NCI-H774 (cell line): ENCODE measurements at regions not wholly inside any gene's neighbourhood (a gene's known extent, or its start where the extent isn't known, plus 50 kb on each side); places are given as distances from the start of the nearest gene placed in this dataset.
"Not testable (repeated sequence)": the region's sequence is repeated elsewhere in the genome, so short reads cannot be mapped to it uniquely, and the experiment has no call there.

Source experiments
- DNase-seq: peaks from one replicate; lab custom pipeline; 2025; lab: John Stamatoyannopoulos, UW

DNA sequence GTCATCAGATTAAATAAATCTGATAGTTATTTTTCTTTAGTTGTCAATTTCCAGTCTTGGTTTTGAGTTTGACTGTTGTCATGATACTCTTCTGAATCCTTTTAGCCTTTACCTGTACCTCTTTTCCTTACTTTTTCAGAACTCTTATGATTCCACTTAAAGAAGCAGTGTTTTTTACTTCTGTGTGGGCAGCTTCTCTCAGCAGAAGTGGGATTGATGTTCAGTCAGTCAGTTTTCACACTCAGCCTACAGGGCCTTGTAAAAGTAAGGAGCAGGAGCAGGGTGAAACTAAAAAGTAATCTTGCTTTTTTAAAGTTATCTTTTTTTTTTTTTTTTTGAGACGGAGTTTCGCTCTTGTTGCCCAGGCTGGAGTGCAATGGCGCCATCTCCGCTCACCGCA, 75.1 kb downstream of the HAUS1 start:
- no peak for DNase-seq

DNA sequence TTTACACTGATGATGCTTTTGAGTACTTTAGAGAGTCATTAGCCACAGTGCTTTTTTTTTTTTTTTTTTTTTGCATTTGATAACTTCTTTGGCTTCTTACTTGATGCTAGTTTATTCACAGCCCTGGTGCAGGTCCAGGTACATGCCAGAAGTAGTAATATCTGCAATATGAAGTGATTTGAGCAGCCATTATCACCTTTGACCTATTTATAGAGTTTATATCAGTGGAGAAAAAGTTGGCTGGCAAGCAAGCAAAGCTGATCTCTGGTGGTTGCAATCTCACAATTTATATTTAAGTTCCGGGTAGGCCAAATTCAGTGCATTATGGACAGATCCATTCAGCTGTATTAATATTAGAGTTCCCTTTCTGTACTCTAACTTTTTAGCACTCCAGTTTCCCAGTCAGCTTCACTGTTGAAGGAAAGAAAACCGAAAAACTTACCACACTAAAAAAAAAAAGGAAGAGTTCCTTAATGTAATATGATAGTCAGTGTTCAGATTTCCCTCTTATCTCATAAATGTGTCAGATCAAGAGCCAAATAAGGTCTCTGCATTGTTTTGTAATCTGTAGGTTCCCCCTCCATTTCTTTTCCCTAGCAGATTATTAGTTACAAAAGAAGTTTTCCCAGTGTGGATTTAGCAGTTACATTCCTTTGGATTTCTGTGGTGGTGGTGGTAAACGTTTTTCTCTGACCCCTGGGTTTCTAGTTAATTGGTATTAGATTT, 78.6 kb downstream of the HAUS1 start:
- no peak for DNase-seq

DNA sequence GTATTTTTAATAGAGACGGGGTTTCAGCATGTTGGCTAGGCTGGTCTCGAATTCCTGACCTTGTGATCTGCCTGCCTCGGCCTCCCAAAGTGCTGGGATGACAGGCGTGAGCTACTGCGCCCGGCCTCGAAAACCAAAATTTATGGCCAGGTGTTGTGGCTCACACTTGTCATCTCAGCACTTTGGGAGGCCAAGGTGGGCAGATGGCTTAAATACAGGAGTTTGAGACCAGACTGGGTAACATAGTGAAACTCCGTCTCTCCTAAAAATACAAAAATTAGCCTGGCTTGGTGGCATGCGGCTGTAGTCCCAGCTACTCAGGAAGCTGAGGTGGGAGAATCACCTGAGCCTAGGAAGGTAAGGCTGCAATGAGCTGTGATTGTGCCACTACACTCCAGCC, 80.1 kb downstream of the HAUS1 start:
- DNase-seq = not testable (repeated sequence)

DNA sequence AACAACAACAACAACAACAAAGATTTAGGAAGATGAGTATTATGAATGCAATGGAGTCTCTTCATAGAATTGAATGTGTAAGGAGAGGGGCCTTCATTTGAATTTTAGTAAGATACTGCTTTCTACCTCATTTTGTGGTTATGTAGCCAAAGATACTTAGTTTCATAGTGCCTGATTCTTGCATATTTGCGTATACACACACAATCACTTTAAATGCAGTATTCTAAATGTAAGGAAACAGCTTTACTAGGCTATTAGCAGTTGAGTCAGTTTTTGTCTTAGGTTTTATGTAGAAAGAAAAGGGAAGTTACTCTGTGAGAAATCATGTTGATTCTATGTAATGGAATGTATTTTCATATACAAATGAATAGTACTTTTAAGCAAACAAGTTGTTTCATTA, 80.5 kb downstream of the HAUS1 start:
- no peak for DNase-seq

- DNase-seq = no peak
Observed at GRCh38 chr18:46190667-46191066, 86.5 kb downstream of the HAUS1 start.

DNA sequence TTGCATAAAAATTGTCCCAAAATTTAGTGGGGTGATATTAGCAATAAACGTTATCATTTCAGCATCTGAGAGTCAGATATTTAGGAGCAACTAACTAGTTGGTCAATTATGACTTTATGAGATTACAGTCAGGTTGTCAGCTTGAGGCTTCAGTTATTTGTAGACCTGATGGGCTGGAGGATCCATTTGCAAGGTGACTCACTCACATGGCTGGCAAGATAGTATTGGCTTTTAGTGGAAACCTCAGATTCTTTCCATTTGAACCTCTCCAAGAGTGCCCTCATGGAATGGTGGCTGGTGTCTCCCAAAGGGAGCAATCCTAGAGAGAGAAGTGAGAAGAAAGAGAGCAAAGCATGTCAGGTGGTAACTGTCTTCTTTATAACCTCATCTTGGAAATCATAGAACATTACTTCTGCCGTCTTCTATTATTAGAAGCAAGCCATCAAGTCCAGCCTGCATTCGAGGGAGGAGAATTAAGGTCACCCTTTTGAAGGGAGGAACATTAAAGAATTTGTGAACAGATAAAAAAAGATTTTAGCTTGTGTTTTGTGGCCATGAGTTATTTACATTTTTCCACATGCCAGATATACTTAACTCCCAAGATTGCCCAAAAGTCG, 92.5 kb downstream of the HAUS1 start:
- no peak for DNase-seq

- no peak for DNase-seq
Observed at GRCh38 chr18:46199515-46200147, 95.4 kb downstream of the HAUS1 start.

DNA sequence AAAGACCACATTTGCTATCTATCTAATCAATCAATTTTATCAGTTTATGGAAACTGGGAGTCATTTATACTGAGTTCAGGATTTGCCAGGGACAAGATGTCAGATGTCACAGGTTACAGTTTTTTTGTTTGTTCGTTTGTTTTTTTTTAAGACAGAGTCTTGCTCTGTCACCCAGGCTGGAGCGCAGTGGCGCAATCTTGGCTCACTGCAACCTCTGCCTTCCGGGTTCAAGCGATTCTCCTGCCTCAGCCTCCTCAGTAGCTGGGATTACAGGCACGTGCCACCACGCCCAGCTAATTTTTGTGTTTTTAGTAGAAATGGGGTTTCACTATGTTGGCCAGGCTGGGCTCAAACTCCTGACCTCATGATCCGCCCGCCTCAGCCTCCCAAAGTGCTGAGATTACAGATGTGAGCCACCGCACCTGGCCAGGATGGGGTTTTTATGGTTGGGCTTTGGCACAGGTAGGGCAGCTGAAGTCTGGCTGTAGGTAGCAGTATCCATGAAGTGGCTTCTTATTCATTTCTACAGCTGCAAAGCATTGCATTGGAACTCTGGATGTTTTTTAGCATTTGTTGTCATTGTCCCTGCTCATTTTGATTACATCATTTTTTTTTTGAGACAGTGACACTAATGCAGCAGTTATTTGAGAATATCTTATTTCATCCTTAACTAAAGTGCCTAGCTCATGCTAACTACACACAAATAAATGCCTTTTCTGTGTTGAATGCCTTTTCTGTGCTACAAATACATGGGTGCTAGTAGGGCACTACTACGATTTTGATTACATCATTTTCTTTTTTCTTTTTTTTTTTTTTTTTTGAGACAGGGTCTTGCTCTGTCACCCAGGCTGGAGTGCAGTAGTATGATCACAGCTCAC, 96.2 kb downstream of the HAUS1 start:
- DNase-seq = not testable (repeated sequence)

DNA sequence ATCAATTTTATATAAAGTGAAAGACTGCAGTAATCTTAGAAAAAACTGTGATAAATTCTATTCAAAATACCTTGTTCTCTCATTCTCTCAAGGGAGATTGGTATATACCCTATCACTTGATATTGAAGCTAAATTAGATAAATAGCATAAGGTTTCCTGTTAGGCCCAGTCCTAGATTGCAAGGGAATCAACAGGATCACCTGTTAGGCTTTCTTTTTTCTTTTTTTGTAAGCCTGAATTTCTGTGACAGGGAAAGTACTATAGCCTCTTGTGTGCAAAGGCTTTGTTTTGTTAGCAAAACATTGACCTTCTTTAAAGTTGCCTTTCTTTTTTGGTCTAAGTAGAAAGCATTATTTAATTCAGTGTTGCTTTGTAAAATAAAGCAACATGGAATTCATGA, 100.0 kb downstream of the HAUS1 start:
- DNase-seq = no peak

DNA sequence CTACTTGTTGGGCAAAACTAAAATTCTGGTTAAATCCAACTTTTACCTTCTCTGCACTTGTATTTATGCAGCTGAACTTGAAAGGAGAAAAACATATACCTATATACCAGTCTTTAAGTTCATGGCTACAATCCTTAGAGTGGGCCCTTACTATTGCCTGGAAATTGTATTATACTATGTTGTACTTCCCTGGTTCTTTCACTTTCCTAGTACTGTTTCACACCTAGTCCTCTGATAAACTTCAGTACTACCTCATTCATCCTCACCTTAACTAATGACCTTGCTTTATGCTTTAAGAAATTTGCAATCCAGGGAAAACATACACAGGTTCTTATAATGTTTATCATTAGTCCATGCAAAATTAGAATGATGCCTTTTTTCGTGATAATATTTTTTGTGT, 103.8 kb downstream of the HAUS1 start:
- DNase-seq = no peak

GRCh38 chr18:46209161-46209560, 105.0 kb downstream of the HAUS1 start:
- DNase-seq = no peak

GRCh38 chr18:46211816-46212215, 107.6 kb downstream of the HAUS1 start:
- no peak for DNase-seq

- no peak for DNase-seq
Observed at GRCh38 chr18:46212398-46212797, 108.2 kb downstream of the HAUS1 start.

GRCh38 chr18:46213295-46213694, 109.1 kb downstream of the HAUS1 start:
- no peak for DNase-seq

- DNase-seq = no peak
Observed at GRCh38 chr18:46214435-46214834, 110.2 kb downstream of the HAUS1 start.

- DNase-seq = no peak
Observed at GRCh38 chr18:46215902-46216723, 111.9 kb downstream of the HAUS1 start.

GRCh38 chr18:46220116-46220515, 115.9 kb downstream of the HAUS1 start:
- no peak for DNase-seq

GRCh38 chr18:46222093-46222492, 117.9 kb downstream of the HAUS1 start:
- DNase-seq = no peak

- no peak for DNase-seq
Observed at GRCh38 chr18:46222710-46223360, 118.7 kb downstream of the HAUS1 start.

GRCh38 chr18:46224181-46224775, 120.1 kb downstream of the HAUS1 start:
- DNase-seq = no peak

- no peak for DNase-seq
Observed at GRCh38 chr18:46226461-46226860, 122.3 kb downstream of the HAUS1 start.
